ENCODE measurements at regions not wholly inside any gene's neighbourhood (a gene's known extent, or its start where the extent isn't known, plus 50 kb on each side); places are given as distances from the start of the nearest gene placed in this dataset.

DNA sequence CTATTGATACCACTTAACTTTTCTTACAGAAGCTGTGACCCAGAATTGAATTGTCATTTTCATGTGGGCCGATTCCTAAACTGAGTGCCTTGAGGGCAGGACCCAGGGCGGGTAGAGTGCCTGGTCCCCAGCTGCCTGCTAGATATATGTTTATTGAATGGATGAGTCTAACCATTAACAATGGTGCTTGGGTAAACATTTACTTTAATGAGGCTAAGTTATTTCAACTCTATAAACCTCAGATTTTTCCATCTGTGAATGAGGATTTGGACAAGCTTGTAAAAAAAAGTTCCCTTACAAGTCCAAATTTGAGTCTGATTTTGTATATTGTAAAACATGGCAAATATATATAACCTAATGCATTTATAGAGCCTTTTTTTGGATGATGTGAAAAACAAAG is 181.8 kb upstream of the ELL2 start:
- H3K27me3 ChIP-seq: no peaks in the 10 kb centered on the region
- H3K36me3 ChIP-seq: no peaks in the 10 kb centered on the region
- no peak overlapping the region for H3K4me3 ChIP-seq (replicated peaks in 1 of 3)
- intact Hi-C loops (cut with DNase I): no loop called here
- H3K27ac ChIP-seq: no peak overlapping the region
- no peaks in the 10 kb centered on the region for H3K9me3 ChIP-seq
- TF ChIP-seq, protein P1, sequence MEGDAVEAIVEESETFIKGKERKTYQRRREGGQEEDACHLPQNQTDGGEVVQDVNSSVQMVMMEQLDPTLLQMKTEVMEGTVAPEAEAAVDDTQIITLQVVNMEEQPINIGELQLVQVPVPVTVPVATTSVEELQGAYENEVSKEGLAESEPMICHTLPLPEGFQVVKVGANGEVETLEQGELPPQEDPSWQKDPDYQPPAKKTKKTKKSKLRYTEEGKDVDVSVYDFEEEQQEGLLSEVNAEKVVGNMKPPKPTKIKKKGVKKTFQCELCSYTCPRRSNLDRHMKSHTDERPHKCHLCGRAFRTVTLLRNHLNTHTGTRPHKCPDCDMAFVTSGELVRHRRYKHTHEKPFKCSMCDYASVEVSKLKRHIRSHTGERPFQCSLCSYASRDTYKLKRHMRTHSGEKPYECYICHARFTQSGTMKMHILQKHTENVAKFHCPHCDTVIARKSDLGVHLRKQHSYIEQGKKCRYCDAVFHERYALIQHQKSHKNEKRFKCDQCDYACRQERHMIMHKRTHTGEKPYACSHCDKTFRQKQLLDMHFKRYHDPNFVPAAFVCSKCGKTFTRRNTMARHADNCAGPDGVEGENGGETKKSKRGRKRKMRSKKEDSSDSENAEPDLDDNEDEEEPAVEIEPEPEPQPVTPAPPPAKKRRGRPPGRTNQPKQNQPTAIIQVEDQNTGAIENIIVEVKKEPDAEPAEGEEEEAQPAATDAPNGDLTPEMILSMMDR (IDR thresholded peaks at IDR 0.05): no peak
- no peak for TF ChIP-seq POLR2A (IDR thresholded peaks at IDR 0.05)
- WGBS, 2 donors: 82 to 90% methylated on average over 2 of the region's 2 CpGs
- no peaks in the 10 kb centered on the region for H3K4me1 ChIP-seq
- DNase-seq: no peak

DNA sequence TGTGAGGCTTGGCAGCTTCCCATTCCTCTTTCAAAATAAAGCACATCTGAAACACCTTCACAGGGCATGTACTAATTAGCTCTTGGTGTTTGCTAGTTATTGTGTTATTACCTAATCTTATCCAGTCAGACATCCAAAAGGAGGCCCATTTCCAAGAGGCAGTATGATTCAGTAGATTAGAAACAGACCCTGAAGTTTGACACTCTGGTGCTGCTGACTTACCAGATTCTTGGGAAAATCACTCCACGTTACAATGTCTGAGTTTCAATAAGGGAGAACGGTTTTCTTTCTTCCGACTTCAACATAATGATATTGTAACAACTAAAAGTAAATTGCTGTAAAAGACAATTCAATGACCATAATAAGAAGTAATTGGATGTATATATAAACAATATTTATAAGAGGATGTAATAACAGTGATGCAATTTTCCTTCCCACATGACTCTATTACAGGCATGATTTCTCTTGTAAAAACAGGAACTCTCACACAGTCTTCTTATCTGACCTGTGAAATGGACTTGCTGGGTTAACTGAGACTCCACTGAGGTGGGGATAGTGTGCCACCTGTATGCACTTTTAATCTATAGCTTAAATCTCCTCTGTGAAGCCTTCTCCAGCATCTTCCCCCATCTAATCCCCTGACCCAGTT is 181.3 kb upstream of the ELL2 start:
- Histone ChIP-seq H3K4me1 (no peaks in the 10 kb centered on the region), H3K27me3 (no peaks in the 10 kb centered on the region), H3K36me3 (no peaks in the 10 kb centered on the region), H3K4me3 (replicated peaks in 1 of 3) (no peak overlapping the region), H3K9me3 (no peaks in the 10 kb centered on the region), H3K27ac (no peak overlapping the region)
- DNase-seq: no peak
- intact Hi-C loops (cut with DNase I): no loop called here
- 69 to 71% methylated on average over 3 of the region's 3 CpGs for WGBS, 2 donors
- TF ChIP-seq POLR2A (IDR thresholded peaks at IDR 0.05): no peak

DNA sequence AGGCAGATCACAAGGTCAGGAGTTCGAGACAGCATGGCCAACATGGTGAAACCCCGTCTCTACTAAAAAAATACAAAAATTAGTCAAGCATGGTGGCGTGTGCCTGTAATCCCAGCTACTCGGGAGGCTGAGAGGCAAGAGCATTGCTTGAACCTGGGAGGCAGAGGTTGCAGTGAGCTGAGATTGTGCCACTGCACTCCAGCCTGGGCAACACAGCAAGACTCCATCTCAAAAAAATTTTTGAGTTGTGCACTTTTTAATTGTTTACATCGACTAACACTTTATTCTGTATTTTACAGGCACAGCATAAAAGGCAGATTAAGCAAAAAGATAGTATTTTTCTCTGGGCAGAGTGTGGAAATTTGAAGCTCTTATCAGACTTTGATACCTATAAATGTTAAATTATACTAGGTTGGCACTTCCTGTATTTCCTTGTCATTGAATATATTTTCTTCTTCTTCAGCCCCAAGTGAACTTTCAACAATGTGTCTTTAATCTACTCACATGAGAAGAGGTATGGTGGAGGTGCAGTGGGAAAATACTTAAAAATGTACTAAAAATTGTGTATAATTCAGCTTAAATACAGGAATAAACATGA is 180.6 kb upstream of the ELL2 start:
- H3K27ac ChIP-seq: no peak overlapping the region
- DNase-seq: no peak
- intact Hi-C loops (cut with DNase I): no loop called here
- WGBS, 2 donors: 91 to 97% methylated on average over 5 of the region's 5 CpGs
- no peaks in the 10 kb centered on the region for H3K36me3 ChIP-seq
- TF ChIP-seq, protein P1 (IDR thresholded peaks at IDR 0.05): no peak
- TF ChIP-seq POLR2A (IDR thresholded peaks at IDR 0.05): no peak
- no peaks in the 10 kb centered on the region for H3K4me1 ChIP-seq
- H3K9me3 ChIP-seq: no peaks in the 10 kb centered on the region
- no peak overlapping the region for H3K4me3 ChIP-seq (replicated peaks in 1 of 3)
- H3K27me3 ChIP-seq: no peaks in the 10 kb centered on the region

DNA sequence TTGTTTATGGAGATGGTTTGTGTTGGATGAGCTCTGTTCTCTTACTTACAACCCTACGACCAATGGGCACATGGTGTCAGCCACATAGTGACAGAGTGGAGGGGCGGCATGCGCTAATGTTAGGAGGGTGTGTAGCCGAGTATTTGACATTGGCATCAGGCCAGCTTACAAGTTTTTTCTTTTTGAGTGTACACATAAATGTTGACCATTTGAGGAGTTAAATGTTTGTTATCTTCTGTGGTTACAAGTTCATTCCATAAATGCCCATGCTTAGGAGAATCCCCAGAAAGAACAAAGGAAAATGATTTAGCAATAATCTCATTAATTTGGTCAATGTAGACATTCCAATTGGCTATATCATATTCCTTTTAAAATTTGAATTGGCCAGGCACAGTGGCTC is 180.1 kb upstream of the ELL2 start:
- H3K27me3 ChIP-seq: no peaks in the 10 kb centered on the region
- WGBS, 2 donors: 68 to 77% methylated on average over 4 of the region's 4 CpGs
- intact Hi-C loops (cut with DNase I): no loop called here

DNA sequence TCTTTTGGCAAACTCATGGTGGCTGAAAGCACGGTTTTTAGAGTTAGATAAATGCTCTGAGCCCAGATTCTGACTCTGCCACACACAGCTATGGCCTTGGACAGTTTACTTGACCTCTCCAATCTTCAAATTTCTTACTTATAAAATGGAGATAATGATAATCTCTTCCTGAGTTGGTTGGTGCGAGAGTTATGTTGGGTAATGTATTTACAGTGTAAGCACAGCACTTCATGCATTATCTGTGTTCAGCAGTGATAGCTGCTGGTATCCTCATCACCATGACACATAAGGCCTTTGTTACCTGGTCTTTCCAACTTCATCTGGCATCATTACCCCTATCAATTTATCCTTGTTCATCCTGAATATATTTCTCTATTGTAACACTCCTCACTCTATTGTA is 178.8 kb upstream of the ELL2 start:
- H3K27me3 ChIP-seq: no peaks in the 10 kb centered on the region
- no peak overlapping the region for H3K4me3 ChIP-seq (replicated peaks in 1 of 3)
- H3K4me1 ChIP-seq: no peaks in the 10 kb centered on the region
- no peak overlapping the region for H3K27ac ChIP-seq
- intact Hi-C loops (cut with DNase I): no loop called here
- H3K36me3 ChIP-seq: no peaks in the 10 kb centered on the region
- no peaks in the 10 kb centered on the region for H3K9me3 ChIP-seq
- WGBS, 2 donors: 87 to 90% methylated on average over 2 of the region's 2 CpGs
- no peak for DNase-seq
- no peak for TF ChIP-seq POLR2A (IDR thresholded peaks at IDR 0.05)
- TF ChIP-seq, protein P1 (IDR thresholded peaks at IDR 0.05): no peak

More for the DNA sequence above, 180.1 kb upstream of the ELL2 start:
- Histone ChIP-seq H3K4me1 (no peaks in the 10 kb centered on the region), H3K9me3 (no peaks in the 10 kb centered on the region), H3K27ac (no peak overlapping the region), H3K36me3 (no peaks in the 10 kb centered on the region), H3K4me3 (replicated peaks in 1 of 3) (no peak overlapping the region)
- no peak for DNase-seq
- no peak for TF ChIP-seq POLR2A (IDR thresholded peaks at IDR 0.05)
- TF ChIP-seq, protein P1 (IDR thresholded peaks at IDR 0.05): no peak
